GM13976 (cell line): ENCODE measurements at regions not wholly inside any gene's neighbourhood (a gene's known extent, or its start where the extent isn't known, plus 50 kb on each side); places are given as distances from the start of the nearest gene placed in this dataset.

ENCODE experiments used
- DNase-seq: peaks from one replicate; pipeline ENCODE4 v3.0.0; 2012; ENCODE audit warnings: low spot score
- in situ Hi-C: fragments of 300-500 bp; cut with MboI; formaldehyde crosslinking; loops from one replicate; pipeline ENCODE4 v1.12.0; 2022; ENCODE audit warnings: low sequenced_read_pairs, mixed read lengths, inconsistent platforms; ENCODE audit not compliant: unreplicated experiment
- TF ChIP-seq, protein P1 (sequence below): IDR thresholded peaks from 2 replicates; pipeline ENCODE4 v1.5.1; 2012; ENCODE audit warnings: borderline replicate concordance, mild to moderate bottlenecking; ENCODE audit not compliant: insufficient read depth; ENCODE audit errors: extremely low read depth, missing control alignments, control extremely low read depth

DNA sequence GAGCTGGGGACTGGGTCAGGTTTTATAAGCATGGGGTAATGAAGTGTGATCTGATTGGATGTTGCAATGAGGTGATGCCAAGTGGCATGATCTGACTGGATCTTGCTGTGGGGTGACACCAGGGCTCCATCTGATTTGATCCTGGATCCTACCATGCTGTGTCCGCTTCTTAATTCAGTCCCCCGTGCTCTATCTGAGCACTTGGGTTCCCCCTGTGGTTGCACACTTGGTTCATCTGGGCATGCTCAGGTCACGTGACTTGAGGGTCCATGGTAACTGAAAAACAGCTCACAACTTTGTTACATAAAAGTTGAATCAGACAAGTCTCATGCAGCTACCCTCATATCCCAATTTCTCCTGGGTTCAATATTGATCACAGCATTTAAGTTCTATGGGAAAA is 448.6 kb upstream of the NRP1 start:
- no peak for DNase-seq
- TF ChIP-seq, protein P1, sequence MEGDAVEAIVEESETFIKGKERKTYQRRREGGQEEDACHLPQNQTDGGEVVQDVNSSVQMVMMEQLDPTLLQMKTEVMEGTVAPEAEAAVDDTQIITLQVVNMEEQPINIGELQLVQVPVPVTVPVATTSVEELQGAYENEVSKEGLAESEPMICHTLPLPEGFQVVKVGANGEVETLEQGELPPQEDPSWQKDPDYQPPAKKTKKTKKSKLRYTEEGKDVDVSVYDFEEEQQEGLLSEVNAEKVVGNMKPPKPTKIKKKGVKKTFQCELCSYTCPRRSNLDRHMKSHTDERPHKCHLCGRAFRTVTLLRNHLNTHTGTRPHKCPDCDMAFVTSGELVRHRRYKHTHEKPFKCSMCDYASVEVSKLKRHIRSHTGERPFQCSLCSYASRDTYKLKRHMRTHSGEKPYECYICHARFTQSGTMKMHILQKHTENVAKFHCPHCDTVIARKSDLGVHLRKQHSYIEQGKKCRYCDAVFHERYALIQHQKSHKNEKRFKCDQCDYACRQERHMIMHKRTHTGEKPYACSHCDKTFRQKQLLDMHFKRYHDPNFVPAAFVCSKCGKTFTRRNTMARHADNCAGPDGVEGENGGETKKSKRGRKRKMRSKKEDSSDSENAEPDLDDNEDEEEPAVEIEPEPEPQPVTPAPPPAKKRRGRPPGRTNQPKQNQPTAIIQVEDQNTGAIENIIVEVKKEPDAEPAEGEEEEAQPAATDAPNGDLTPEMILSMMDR, result no peak
- in situ Hi-C loops, result no loop called here

DNA sequence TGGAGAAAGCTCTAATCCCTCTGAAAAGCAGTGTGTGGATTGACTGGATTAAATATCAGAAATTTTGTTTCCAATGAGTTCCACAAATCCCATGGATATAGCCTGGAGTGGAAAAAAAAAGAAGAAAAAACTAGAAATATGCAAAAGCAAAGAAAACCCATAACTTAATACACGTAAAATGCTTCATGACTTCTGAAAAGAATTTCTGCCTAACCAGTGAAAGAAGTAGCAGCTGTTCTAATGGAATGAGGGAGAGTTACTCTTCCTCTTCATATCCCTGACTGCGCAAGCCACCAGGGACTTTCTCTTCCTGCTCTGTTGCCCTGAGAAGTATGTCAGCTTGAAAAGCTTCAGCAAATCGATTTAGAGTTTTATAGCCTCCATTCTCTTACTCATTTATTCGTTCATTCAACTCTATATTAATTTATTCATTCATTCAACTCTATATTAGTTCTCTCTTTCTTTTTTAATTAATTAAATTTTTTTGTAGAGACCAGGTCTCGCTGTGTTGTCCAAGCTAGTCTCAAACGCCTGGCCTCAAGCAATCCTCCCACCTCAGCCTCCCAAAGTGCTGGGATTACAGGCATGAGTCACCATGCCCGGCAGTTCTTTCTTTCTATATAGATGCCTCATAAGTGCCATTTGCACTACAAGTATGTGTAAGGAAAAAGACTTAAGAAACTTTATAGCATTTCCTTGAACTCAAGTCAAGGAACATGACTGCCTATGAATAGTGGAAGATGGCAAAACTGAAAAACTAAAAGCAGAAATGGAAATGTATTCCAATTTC is 447.3 kb upstream of the NRP1 start:
- in situ Hi-C loops, result no loop called here
- TF ChIP-seq, protein P1, result no peak
- DNase-seq, result no peak

- no peak for DNase-seq
- in situ Hi-C loops, result no loop called here
- TF ChIP-seq, protein P1, result no peak
These were observed 446.5 kb upstream of the NRP1 start for GRCh38 chr10:33780961-33781360.

DNA sequence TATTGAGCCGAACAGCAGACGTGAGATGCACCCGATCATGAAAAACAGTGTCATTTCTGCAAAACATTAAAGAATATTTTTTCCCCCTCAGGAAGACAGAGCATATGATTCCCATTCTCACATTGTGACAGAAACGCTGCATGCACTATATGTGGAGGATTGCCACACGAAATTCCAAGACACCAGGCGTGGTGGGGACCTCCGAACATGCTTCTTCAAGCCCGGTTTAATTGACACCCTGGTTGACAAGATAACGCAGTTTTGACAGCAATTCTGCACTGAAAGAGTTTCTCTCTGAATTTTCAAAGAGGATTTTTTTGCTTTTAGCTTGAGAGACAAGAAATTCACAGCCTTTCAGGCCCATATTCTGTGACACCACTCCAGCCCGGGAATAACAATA is 442.8 kb upstream of the NRP1 start:
- in situ Hi-C loops, result no loop called here
- DNase-seq, result no peak
- TF ChIP-seq, protein P1, result no peak

DNA sequence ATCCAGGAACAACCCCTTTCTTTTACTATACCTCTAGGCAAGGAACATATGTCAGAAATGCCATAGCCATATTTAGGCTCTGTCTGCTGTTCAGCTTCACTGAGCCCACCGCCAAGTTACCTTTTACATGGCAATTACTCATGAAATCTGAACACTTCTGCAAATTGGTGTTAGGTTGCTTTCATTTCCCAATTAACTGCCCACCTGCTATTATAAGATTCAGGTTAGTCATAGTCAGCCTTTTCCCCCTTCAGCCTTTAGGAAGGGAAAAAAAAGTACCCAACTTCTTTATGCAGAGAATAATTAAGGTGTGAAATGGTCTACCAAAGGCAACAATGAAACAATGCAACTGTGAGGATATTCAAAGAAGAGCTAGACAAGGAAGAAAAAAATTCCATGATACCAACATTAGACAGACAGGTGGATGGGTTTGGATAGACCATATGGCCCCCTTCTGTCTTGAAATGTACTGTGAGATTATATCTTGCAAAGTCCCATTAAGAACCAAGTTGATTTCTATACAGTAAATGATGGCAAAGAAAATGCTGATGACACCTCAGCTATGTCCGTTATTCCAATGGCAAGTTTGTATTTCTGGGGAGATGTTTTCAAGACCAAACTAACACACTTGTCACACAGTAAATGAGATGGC is 442.1 kb upstream of the NRP1 start:
- TF ChIP-seq, protein P1, result no peak
- in situ Hi-C loops, result no loop called here
- DNase-seq, result no peak

DNA sequence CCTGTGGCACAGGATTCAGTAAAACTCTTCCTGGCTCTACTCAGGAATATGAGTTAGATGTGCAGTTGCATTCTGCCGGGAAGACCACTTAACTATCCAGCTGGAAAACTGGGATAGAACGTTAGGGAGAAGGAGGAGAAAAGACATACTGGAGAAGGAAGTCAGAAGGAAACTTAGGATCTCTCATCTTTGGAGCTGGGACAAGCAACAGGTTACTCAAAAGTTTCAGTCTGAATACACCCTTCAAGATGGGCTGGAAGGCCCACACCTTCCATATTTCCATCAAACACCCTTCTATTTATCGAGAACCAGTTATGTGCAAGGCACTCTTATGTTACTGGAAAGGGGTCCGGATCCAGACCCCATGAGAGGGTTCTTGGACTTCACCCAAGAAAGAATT is 440.4 kb upstream of the NRP1 start:
- no peak for DNase-seq
- in situ Hi-C loops, result no loop called here
- TF ChIP-seq, protein P1, result no peak
